SKM-1 treated with dmso at 0.1 percent for 144 hours (cell line): ENCODE measurements at regions not wholly inside any gene's neighbourhood (a gene's known extent, or its start where the extent isn't known, plus 50 kb on each side); places are given as distances from the start of the nearest gene placed in this dataset.
A peak's percentile ranks its signal among the peaks of the same experiment; 100 is the strongest.

Experiments
- DNase-seq: peaks from one replicate; lab custom pipeline; 2025; ENCODE audit not compliant: unreplicated experiment; lab: John Stamatoyannopoulos, UW

GRCh38 chr6:134117409-134117808 lies 65.0 kb upstream of the SLC2A12 start:
- peak; percentile 50 for DNase-seq

- no peak for DNase-seq
These were observed 63.3 kb upstream of the SLC2A12 start for GRCh38 chr6:134115715-134116074.

- no peak for DNase-seq
These were observed 62.7 kb upstream of the SLC2A12 start for GRCh38 chr6:134114918-134115714.

GRCh38 chr6:134114489-134114888 lies 62.1 kb upstream of the SLC2A12 start:
- no peak for DNase-seq

GRCh38 chr6:134111726-134112125 lies 59.3 kb upstream of the SLC2A12 start:
- no peak for DNase-seq

- peak; percentile 70 for DNase-seq
These were observed 58.7 kb upstream of the SLC2A12 start for GRCh38 chr6:134111062-134111677.

DNA sequence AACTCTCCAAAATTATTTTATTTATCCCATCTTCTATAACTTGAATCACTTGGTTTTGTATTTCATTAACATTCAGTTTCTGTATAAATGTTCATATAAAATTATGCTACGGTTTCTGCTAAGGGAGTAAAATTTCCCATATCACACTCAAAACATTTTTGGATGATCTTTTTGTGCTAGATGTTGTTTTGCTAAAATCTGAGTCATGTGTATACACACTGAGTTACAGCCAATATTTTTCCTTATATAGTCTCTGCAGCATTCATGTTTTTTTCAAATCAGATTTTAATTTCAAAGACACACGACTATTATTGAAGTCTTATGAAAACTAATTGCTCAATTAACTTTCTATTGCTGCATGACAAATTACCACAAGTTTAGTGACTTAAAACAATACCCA lies 54.3 kb upstream of the SLC2A12 start:
- DNase-seq: no peak

DNA sequence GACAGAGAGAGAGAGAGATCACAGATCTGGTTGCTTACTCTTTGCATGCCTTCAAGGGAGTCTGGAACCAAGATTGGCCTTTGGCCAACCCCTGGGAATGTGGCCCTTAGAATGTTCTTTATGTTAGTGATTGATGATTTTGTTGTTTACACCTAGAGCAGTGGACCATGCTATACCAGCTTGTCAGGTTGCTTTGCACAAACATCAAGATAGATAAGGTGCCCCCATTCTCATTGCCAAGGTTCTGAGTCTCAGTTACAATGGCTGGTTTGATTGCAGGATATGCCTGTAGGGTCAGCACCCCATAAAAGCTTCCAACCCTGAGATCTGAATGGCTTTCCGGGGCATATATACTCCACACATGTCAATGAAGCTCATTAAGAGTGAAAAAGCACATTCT lies 53.5 kb upstream of the SLC2A12 start:
- no peak for DNase-seq

DNA sequence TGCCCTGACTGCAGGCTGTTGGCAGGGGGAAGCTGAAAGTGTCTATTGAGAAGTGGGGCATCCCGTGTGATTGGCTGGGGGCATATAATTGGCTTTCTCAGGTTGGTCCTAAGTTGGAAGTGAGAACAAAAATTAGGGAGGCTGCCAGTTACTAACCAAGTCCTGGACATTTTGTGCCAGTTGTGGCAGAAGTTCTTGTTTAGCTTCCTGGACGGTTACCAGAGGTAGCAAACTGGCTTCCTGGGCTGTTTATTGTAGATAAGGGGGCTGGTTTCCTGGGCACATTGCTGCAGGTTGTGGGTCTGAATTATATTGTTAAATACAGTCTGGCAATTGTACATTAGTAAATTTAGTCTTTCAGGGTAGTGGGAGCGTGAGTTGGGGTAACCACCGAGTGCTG lies 50.6 kb upstream of the SLC2A12 start:
- no peak for DNase-seq
